Gastrocnemius medialis (tissue), 4 donors: ENCODE measurements at regions not wholly inside any gene's neighbourhood (a gene's known extent, or its start where the extent isn't known, plus 50 kb on each side); places are given as distances from the start of the nearest gene placed in this dataset.

Experiments
- POLR2A ChIP-seq, 2 donors: fragments of 450-650 bp; IDR thresholded peaks; one replicate each; pipeline ENCODE4 v1.6.1; 2017; ENCODE audit warnings: antibody characterized with exemption in 2 of 2, mild to moderate bottlenecking in 2 of 2, moderate library complexity in 2 of 2
- TF ChIP-seq, protein P1 (sequence below), 5 experiments: fragments of 450-650 bp in 3 of 5; fragments of 200-600 bp in 2 of 5; sonication (generic) in 2 of 5; IDR thresholded peaks in 4 of 5; conservative IDR thresholded peaks in 1 of 5; 1 replicate in 4 of 5; 2 replicates in 1 of 5; pipeline ENCODE4 v1.5.1; 2016 to 2019; ENCODE audit warnings: antibody characterized with exemption in 5 of 5, mild to moderate bottlenecking in 3 of 5, moderate library complexity in 3 of 5

DNA sequence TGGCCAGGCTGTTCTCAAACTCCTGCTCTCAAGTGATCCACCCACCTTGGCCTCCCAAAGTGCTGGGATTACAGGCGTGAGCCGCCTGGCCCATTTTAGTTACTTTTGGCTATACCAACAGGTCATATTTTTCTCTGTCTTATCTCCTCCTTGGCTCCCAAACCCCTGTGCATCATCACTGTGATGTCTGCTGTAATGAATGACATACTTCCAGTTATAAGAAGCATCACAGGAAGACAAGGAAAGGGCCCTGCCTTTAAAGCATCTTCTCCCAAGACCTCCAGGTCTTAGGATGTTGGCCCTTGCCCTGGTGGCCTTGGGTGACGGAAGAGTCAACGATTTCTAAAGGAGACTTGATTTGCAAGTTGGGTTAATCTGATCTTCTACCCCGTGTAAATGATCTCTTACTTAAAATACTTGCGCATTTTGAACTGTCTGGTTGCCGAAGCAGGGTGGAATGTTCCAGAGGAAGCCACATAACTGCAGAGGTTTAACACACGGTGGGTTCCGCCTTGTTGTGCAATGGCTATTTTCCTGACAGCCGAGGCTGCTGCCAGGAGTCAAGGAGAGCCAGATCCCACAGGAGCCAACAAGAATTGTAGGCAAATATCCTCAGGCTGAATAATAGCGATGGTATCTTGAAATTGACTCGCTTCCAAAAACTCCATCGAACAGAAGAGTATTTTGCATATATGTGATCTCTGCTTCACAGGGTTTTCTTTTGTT is 55.7 kb upstream of the PLXNC1 start:
- TF ChIP-seq, protein P1, sequence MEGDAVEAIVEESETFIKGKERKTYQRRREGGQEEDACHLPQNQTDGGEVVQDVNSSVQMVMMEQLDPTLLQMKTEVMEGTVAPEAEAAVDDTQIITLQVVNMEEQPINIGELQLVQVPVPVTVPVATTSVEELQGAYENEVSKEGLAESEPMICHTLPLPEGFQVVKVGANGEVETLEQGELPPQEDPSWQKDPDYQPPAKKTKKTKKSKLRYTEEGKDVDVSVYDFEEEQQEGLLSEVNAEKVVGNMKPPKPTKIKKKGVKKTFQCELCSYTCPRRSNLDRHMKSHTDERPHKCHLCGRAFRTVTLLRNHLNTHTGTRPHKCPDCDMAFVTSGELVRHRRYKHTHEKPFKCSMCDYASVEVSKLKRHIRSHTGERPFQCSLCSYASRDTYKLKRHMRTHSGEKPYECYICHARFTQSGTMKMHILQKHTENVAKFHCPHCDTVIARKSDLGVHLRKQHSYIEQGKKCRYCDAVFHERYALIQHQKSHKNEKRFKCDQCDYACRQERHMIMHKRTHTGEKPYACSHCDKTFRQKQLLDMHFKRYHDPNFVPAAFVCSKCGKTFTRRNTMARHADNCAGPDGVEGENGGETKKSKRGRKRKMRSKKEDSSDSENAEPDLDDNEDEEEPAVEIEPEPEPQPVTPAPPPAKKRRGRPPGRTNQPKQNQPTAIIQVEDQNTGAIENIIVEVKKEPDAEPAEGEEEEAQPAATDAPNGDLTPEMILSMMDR (IDR thresholded peaks at IDR 0.05 in 4 of 5, conservative IDR thresholded peaks at IDR 0.05 in 1 of 5), result no peak
- TF ChIP-seq POLR2A (IDR thresholded peaks at IDR 0.05), result no peak
